NCI-H82 (cell line): ENCODE measurements at regions not wholly inside any gene's neighbourhood (a gene's known extent, or its start where the extent isn't known, plus 50 kb on each side); places are given as distances from the start of the nearest gene placed in this dataset.
"Not testable (repeated sequence)": the region's sequence is repeated elsewhere in the genome, so short reads cannot be mapped to it uniquely, and the experiment has no call there.

Source experiments
- DNase-seq: peaks from one replicate; lab custom pipeline; 2025; lab: John Stamatoyannopoulos, UW

DNA sequence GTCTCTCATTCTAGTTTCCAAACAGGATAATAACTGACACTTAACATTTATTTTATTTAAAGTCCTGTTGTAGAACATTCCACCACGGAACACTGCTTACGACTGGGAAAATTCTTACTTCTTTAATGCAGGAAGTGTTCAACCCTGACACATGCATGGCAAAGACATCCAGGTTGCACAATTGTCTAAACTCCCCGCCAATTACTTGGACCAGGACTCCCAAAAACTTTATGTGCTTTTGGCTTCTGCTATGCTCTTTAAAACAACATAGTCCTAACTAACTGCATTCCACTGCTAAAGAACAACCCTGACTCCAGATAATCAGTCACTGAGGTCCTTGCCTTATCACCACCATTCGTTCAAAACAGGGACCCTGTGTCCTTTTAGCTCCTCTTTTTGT, 995.8 kb downstream of the LTN1 start:
- not testable (repeated sequence) for DNase-seq

DNA sequence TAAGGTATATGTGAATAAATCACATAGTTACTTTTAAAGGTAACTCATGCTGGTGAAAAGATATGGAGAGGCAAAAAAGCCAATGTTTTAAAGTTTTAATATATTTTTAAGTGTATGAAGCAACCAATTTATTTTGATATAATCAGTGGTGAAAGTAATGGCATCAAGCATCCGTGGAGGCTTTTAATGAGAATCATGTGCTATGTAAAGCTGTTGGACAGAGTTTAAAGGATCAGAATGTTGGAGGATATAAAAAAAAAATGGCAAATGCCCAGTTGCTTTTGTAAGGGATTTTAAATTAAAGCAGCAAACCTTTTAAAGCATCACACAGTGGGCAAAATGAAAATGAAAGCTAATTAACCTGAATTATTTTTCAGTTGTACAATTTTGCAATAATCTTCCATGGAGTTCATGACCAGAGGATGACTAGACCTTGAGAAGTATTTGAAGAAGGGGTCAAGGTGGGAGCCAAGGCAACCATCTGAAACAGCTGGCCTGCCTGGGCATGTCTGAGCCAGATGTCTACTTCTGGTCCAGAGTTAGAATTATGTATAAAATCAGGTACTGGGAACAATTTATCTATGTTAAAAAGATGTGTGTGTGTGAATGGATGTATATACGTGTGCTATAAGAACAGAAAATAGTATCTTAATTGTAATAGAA, 1007.9 kb downstream of the LTN1 start:
- DNase-seq = not testable (repeated sequence)

DNA sequence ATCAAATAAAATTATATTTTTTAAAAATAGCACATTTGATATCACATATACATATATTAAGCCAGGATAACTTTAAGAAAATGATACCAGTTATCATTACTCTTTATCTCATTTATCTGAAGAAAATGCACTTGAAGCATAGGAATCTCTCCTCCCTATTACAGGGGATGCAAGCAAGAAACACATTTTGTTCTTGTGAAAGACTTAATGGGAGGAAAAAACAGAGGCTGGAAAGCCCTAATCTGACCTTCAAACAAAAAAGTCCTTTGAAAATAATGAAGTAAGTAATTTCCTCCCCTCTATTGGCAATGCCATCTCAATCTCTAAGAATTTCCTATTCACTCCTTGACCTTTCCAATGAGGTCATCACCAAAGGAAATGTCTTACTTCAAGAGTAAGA, 1012.6 kb upstream of the ADAMTS5 start:
- not testable (repeated sequence) for DNase-seq

DNA sequence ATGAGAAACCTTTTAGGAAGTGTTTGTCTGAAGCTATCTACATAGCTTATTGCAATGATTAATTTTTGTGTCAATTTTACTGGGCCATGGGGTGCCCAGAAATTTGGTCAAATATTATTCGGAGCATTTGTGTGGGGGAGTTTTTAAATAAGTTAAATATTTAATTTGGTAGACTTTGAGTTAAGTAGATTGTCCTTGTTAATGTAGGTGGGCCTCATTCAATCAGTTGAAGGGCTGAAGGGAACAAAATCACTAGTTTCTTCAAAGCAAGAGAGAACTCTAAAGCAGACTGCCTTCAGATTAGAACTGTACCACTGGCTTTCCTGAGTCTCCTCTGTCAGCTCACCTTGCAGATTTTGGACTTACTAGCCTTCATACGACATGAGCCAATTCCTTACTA, 1008.6 kb upstream of the ADAMTS5 start:
- no peak for DNase-seq

DNA sequence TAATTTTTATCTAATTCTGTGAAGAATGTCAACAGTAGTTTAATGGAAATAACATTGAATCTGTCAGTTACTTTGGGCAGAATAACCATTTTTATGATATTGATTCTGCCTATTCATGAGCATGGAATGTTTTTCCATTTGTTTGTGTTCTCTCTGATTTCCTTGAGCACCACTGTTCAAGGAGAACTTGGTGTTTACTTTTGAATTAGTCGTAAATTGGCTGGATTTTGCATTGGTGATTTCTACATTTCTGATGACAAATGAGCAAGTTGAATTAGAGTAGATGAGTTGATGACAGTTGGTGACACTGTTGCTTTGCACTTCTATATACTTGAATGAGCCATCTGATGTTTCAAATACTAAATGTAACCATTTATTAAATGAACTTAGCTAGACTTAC, 1007.3 kb upstream of the ADAMTS5 start:
- DNase-seq = not testable (repeated sequence)

DNA sequence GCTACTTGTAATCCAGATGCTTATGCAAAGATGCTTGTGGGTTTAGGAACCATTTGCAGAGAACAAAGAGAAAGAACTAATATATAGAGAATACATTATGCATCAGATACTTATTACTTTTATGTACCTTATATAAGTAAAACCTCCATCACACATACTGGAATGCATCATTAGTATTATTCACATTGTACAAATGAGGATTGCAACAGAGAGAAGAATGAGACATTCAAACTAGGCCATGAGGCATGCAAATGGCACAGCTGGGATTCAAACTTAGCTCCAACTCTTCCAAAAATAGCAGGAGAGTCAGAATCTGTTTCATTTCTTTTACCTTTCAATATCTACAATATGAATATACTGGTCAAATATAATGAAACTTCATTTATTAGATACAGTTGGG, 1001.4 kb upstream of the ADAMTS5 start:
- not testable (repeated sequence) for DNase-seq

DNA sequence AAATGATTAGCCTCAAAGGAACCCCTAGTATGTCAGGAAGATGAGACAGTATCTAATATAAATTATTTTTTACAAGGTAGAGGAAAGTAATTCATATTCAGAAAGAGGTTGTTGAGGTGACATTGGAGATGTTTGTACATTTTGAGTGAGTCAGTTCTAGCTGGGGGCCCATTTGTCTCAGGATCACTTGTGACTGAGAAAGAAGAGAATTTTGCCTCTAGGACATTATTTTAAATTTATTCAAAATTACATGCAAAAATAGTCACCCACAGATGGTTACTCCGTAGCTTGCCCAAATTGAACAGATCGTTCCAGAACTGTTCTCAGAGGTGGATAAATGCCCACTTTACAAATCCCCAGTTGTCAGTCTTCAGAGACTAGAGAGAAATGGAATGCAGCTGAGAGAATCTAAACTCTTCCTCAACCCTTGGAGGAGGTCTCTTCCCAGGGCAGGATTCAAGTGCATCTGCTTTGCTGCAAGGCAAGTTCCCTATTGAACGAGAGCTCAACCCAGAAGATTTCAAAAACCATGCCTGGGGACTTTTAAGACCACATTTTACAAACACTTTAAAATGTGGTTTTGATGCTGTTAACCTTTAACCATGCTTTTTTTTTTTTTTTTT, 987.8 kb upstream of the ADAMTS5 start:
- DNase-seq = no peak

DNA sequence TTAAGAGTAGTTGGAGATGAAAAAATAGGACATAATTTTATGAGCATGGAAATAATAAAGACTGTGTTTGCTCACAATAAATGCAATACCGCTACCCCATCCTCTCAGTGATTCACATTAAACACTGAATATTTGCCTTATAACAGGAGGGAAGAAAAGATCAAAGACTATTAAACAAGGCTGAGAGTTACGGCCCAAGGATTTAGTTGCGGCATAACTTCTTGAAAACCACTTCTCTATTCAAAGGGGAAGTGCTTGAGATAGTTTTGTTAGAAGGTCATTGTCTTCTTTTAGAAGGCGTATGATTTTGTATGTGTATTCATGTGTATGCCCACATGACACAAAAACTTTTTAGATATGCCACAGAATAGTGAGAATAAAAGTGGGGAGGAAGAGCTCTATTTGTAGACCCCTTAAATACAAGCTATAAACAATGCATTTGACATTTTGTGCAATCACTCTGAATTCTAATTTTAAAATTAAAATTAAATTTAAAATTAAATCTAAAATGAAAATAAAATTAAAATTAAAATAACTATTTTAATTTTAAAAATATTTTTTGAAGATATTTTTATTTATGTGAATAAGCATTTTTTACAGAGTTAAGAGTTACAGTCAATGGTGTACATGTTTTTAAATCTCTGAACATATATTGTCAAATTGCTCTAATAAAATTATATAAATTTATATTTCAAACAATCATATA, 986.6 kb upstream of the ADAMTS5 start:
- no peak for DNase-seq

DNA sequence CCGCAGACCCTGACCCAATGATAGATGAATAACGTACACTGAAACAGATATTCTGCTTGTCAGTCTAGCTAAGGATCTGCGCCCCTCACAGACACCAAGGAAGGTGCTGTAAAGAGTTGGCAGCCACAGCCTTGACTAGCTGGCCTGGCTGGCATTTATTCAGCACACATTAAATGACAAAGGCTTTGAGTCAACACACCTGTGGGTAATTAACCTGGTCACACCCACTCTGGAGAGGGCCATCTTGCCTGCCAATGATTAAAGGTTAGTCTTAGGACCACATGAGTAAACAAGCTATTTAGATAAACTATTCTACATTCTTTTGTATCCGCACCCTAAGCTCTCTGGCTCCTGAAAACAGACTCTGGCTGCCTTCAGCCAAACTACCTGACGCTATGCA, 982.2 kb upstream of the ADAMTS5 start:
- not testable (repeated sequence) for DNase-seq

DNA sequence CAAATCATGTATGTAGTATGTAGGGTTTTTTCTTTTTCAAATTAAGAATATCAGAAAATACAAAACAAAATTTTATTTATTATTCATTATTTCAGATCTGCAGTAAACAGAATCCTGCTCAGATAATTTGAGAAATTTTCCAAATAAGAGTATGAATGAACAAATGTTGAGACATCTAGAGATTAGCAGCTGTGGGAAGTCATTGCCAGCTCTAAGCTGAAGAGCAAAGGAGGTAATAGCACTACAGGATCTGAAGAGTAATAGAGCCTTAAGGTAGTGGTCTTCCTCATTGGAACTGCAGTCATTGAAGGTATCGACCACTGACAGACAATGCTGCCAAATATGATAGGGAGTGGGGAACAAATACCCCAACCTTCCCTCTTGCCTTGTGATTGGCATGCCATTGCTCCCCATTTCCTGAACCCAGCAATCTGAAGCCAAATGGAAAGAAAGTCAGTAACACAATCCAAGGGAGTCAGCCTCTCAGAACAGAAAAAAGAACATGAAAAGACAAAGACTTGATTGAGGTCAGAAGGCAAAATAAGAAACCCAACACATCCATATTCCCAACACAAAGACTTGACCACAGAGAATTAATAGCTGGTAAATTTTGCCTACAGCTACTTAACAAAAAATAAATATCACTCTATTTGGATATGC, 963.4 kb upstream of the ADAMTS5 start:
- DNase-seq = not testable (repeated sequence)

DNA sequence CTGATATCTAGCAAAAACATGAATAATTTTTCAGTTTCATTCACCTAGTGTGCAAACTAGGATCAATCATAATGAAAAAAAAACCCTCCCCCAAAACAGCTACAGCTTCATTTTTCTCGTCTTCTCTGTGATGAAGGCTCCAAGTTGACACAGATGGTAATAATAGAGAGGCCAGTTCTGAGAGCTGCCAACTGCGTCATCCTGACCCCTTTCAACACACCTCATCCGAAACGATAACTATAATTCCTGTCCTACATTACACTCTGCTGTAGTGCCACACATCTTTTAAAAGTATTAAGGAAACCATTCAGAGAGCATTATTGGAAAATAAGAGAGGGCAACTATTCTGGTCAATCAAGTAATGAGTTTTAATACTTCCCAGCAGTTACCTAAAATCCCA, 962.3 kb upstream of the ADAMTS5 start:
- DNase-seq = not testable (repeated sequence)

DNA sequence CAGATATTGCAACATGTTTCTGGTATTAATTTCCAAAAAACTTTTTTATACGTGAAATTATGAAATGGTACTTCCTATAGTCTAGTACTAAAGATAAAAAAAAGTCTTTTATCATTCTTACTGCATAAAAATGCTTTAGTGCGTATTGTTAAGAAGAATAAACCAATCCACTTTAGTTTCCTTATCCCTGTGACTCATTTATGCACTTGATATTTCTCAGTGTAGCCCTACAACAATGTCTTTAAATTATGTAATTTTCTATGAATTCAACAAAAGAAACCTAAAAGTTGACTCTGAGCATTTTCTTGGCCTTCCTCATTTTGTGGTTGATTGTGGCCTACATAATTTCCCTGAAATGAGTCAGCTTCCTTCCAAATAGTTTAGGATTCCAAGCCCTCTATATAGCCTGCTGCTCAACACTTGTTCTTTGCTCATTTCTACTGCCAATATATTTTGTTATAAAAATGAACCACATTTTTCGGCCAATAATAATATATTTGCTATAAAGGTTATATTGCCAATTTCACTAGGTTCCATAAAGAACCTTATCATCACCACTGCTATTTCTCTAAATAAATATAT, 961.7 kb upstream of the ADAMTS5 start:
- DNase-seq = not testable (repeated sequence)

DNA sequence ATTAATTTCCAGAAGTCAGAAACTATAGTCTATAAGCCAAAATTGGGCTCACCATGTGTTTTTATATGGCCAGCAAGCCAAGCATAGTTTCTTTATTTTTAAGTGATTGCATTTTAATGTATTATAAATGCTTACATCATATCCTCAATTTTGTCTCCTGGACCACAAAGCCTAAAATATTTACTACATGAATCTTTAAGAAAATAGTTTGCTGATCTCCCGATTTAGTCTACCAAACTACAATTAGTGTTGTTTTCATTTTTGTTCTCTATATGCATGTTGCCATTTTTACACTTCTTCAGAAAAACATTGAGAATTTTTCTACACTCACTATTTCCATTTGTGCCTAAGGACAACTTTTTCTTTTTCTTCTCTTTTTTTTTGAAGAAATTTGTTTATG, 954.5 kb upstream of the ADAMTS5 start:
- DNase-seq = not testable (repeated sequence)

DNA sequence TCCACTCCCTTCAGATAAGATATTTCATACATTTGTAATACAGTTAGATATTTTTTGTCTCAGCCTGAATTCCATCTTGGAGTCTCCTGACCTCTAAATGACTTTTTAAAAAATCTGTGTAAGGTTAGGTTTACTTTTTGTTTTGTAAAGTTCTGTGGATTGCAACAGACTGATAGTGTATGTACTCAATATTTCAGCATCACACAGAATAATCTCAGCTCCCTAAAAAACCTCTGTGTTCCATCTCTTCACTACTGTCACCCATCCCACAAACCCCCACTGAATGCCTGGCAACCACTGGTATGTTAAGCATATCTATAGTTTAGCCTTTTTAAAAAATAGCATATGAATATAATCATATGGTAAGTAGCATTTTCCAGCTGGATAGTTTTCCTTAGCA, 951.1 kb upstream of the ADAMTS5 start:
- DNase-seq = not testable (repeated sequence)

DNA sequence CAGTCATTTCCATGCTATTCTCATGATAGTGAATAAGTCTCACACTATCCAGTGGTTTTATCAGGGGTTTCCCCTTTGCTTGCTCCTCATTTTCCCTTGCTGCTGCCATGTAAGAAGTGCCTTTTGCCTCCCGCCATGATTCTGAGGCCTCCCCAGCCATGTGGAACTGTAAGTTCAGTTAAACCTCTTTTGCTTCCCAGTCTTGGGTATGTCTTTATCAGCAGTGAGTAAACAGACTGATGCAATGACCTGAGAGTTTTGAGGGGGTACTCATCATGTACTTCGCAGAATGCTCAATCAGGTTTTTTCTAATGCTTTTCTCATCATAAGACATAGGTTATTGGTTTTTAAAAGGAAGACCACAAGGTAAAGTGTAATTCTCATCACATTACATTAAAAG, 949.4 kb upstream of the ADAMTS5 start:
- DNase-seq = not testable (repeated sequence)

DNA sequence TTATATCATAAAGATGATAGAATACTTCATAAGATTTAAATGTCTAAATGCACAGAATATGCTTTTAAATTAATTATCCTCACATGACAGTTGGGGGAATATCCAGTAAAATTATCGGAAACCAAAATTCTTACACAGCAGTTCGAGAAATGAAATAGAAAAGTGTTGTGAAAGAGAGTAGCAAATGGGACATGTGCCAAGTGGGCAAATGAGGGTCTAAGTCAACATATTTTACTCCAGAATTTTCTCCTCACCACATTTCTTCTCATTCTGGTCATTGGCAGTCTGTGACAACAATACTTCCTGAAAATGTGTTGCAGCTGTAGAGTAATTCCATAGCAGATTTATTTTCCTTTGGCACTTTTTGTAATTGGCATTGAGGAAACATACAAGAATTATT, 945.2 kb upstream of the ADAMTS5 start:
- DNase-seq = not testable (repeated sequence)

DNA sequence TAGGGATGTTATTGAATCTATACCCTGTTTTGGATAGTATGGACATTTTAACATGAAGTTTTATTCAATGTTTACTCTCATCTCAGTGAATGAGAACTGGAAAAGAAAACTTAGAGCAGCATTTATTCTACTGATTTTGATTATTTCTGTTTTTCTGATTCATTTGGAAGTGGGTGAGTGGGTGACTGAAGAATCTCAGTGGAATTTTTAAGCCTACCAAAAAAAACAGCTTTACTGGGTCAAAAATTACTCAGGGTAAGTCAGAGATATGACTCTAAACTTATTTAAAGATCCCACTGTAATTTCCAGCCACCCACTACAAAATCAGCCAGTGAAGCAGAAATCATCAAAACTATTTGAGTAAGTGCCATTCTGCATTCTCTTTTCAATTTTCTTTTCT, 942.6 kb upstream of the ADAMTS5 start:
- DNase-seq = not testable (repeated sequence)

DNA sequence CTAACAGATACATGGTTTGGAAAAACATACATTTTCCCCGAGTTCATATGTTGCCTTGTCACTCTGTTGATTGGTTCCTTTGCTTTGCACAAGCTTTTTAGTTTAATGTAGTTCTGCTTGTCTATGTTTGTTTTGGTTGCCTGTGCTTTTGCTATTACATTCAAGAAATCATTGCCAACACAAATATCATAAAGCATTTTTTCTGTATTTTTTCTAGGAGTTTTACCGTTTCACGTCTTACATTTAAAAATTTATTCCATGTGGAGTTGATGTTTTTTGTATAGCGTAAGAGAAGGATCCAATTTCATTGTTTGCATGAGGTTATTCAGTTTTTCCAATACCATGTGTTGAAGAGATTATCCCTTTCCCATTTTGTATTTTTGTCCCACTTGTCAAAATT, 941.9 kb upstream of the ADAMTS5 start:
- not testable (repeated sequence) for DNase-seq

DNA sequence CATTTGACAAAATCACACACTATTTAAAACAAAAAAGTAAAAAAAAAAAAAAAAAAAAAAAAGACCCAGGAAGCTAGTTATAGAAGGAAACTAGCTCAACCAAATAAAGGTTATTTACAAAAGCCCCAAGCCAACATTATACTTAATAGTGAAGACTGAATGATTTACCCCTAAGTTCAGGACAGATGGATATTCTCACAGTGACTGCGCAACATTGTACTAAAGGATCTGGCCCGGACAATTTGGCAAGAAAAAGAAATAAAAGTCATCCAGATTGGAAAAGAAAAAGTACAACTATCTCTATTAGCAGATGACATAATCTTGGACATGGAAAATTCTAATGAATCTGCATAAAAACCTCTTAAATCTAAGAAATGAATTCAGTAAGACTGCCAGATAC, 936.0 kb upstream of the ADAMTS5 start:
- DNase-seq = not testable (repeated sequence)

DNA sequence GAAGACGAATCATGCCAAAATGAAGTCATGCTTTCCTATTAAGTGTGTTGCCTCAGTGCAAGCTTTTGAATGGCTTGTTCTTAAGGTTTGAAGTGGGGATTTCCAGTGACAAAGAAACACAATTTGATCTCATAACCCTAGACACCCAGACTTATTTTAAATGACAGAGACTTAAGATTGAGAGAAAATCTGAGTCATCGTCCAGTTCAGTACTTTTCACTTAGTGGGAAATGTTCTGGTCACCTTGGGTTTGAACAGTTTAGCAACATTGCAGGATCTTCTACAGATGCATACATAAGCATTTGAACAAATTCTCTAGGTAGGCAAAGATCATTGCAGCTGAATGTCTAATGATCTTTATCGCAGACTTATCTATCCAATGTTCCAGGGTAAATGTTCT, 926.7 kb upstream of the ADAMTS5 start:
- DNase-seq = not testable (repeated sequence)

DNA sequence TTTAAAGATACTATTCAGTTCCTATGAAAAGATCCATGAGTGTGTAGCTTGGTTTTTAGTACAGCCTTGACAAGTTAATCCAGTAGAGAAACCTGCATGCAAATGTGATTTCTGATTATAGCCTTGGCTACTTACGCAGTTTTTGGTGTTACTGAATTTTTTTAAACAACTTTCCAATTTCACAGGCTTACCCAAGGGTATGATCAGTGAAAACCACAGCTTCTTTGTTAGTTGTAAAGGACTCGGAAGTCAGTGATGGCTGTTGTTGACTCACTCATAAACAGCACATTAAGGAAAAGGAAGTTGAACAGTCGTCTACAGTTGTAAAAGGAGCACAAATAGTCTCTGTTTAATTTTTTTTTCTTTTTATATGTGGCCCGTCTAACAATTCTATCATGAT, 924.6 kb upstream of the ADAMTS5 start:
- not testable (repeated sequence) for DNase-seq

DNA sequence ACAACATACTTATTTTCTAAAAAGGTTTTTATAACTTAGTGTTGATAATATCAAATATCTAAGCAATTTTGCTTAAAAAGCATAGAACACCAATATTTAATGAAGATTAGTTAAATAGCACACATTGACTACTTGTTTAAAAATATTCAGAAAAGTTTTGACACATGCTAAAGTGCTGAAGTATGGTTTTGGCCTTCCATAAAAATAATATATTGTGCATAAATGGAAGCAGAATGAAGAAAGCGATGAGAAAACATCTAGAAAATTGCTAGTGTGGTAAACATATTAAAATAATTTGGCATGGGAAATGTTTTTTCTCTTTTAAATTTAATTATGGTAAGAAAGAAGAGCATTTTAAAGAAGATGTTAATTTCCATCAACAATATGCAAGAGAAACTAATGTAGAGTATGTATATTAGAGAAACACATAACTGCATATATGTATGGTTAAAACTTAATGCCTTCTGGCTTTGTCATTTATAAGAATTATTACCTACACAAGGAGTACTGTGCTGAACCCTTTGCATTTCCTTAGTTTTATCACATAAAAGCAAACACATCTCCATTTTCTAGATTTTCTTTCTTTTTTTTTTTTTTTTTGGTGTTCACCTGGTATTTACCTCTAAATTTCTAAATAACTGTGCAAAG, 921.0 kb upstream of the ADAMTS5 start:
- DNase-seq = not testable (repeated sequence)
